ENCODE measurements at regions not wholly inside any gene's neighbourhood (a gene's known extent, or its start where the extent isn't known, plus 50 kb on each side); places are given as distances from the start of the nearest gene placed in this dataset.
"Not testable (repeated sequence)": the region's sequence is repeated elsewhere in the genome, so short reads cannot be mapped to it uniquely, and the experiment has no call there.

DNA sequence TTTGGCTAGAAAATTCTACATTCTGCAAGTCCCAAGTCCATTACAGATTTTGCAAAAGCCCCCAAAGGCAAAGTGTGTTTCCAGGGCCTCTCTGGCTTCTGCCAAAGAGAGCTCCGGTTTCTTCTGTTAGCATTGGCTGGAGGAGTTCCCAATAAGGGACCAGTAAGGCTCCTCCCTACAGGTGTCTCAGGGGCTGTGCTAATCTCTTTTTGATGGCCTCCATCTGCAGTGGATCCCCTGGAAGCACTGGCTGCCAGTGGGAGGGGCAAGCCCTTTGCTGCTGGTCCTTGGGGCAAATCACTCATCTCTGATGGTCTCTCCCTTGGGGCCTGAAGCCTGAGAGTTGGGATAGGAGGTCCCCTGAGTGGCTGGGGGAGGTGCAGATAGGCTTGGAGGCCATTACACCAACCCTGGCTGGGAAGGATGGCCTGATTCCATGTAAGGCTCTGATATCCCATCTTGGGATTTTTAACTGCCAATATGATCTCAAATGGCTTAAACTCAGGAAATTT, 89.1 kb upstream of the USP24 start:
- DNase-seq = no peak

DNA sequence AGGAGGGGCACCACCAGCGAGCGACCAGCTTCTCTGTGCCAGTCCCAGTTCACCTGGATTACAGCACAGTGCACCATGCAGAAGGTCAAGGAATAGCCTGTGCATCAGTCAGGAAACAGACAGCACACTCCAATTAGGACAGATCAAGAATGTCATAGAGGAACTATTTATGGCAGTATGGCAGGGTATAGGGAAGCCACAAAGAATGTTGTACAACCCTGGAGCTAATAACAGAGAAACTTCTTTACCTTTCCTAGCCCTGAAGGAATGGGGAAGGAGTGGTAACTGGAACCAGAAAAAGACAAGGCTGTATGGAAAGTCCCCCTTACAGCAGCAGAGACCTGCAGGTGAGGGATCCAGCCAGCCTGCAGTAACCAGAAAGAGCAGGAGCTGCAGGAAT, 87.8 kb upstream of the USP24 start:
- no peak for DNase-seq

GRCh38 chr1:55301912-55302311, 86.7 kb upstream of the USP24 start:
- no peak for DNase-seq

GRCh38 chr1:55300975-55301374, 85.8 kb upstream of the USP24 start:
- DNase-seq = no peak

GRCh38 chr1:55298167-55298894, 83.2 kb upstream of the USP24 start:
- DNase-seq = no peak

- DNase-seq = not testable (repeated sequence)
These were observed 81.1 kb upstream of the USP24 start for GRCh38 chr1:55296247-55296646.

GRCh38 chr1:55289614-55290013, 74.5 kb upstream of the USP24 start:
- DNase-seq = peak; percentile 71

DNA sequence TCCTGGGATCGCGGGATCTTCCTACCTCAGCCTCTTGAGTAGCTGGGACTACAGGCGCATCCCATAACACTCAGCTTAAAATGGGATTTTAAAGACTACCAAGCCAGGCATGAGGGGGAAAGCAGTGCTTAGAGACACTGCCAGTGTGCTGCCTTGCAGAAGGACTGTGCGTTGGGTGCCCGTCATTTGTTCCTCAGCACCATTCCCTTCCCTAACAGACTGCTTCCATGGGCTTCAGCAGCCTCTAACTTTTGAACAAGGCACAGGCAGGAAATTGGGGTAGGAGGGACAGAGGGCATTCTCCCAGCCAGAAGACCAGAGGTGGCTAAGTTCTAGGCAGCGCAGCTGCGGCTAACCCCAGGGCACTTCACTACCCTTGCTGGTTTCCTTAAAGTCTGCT, 73.9 kb upstream of the USP24 start:
- DNase-seq = no peak

GRCh38 chr1:55288245-55288644, 73.1 kb upstream of the USP24 start:
- DNase-seq = no peak

DNA sequence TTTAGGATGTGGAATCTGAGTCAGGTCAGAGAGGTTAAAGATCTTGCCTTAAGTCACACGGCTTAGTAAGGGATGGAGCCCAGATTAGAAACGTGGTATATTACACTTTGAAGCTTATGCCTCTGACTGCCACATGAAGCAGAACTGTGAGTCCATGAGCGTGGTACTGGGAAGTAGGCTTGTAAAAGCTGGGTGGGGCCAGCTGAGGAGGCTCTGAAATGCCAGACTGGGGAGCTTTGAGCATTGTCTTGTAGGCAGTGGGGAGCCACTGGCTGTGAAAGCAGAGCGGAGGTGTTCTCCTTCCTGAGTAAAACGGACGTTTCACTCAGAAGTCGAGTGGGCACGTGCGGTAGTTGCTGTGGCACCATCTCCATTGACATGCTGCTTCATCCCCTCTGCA, 72.6 kb upstream of the USP24 start:
- DNase-seq = no peak

GRCh38 chr1:55286856-55287602, 71.9 kb upstream of the USP24 start:
- no peak for DNase-seq

DNA sequence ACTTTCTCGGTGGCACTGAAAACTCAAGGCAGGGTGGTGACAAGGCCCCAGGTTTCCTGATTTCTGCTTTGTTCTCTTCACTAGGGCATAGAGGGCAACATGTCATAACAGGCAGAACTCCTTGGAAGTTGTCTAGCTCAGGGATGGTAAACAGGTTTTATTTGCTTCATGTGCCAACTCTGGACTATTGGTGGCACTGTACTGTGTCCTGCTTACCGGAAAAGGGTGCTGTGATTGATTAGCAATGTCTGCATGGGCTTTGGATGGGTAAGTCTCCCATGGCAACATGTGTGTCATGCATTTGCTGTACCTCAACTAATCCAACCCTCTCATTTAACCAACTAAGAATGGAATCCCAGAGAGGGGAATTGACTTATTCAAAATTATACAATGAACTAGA, 70.7 kb upstream of the USP24 start:
- no peak for DNase-seq

DNA sequence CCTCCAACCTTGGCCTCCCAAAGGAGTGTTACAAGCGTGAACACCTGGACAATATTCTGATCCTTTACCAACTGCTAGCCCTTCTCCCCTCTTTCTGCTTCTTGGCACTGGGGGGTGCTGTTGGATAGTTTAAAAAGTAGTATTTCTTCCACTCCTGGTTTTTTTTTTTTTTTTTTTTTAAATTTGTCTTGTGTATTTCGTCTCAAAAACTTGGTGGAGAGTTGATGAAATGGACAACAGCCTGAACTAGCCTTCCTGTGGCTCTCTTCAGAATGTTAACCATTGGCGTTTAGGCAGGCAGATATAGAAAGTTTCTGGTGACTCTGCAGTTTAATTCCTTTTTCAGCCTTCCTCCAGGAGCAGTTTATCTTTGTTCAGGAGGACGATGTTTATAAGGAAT, 69.7 kb upstream of the USP24 start:
- DNase-seq = no peak

DNA sequence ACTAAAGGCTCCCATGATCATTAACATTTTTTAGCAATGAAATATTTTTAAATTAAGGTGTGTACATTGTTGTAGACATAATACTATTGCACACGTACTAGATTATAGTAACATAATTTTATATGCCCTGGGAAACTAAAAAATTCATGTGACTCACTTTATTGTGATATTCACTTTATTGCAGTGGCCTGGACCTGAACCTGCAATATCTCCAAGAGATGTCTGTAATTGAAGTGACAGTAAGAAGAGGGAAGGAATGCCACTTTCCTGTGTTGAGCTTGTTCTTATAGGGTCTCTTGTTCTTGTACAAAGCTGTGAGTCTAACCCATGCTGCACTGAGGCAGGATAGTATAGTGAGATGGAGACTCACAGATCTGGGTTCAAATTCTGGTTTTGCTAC, 66.9 kb upstream of the USP24 start:
- DNase-seq = no peak

DNA sequence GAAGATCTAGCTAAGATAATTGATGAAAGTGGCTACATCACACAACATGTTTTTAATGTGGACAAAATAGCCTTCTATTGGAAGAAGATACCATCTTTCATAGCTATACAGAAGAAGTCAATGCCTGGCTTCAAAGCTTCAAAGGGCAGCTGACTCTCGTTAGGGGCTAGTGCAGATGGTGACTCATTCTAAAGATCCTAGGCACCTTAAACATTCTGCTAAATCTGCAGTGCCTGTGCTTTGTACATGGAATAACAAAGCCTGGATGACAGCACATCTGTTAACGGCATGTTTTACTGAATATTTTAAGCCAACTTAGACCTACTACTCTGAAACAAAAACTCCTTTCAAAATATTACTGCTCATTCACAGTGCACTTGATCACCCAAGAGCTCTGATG, 65.6 kb upstream of the USP24 start:
- DNase-seq = peak; percentile 72

DNA sequence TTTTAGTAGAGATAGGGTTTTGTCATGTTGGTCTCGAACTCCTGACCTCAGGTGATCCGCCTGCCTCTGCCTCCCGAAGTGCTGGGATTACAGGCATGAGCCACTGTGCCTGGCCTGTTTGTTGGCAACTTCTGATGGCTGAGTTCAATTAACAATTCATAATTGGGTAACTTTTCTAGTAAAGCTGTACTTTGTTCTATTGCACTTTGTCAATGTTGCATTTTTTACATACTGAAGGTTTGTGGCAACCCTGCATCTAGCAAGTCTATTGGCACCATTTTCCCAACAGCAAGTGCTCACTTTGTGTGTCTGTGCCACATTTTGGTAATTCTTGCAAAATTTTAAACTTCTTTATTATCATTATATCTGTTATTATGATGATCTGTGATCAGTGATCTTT, 64.5 kb upstream of the USP24 start:
- DNase-seq = no peak

GRCh38 chr1:55278378-55278777, 63.2 kb upstream of the USP24 start:
- DNase-seq = no peak

GRCh38 chr1:55277377-55278130, 62.4 kb upstream of the USP24 start:
- peak; percentile 90 for DNase-seq

GRCh38 chr1:55276671-55277376, 61.7 kb upstream of the USP24 start:
- no peak for DNase-seq

DNA sequence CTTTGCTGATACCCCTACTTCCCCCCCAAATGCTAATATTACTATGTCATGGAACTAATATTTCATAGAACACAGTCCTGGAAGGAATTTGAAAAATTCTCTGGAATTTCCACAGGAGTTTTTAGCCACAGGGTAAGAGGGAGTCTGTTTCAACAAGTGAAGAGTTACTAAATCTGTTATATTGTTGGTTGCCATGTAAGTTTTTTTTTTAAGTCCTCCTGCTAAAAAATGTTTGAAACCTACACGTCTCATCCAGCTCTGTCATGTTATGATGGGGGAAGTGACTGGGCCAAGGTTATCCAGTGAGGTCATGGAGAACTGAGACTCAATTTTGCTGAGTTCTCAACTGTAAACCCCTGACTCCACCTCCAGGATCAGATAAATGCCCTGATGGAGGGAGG, 60.8 kb upstream of the USP24 start:
- DNase-seq = no peak

DNA sequence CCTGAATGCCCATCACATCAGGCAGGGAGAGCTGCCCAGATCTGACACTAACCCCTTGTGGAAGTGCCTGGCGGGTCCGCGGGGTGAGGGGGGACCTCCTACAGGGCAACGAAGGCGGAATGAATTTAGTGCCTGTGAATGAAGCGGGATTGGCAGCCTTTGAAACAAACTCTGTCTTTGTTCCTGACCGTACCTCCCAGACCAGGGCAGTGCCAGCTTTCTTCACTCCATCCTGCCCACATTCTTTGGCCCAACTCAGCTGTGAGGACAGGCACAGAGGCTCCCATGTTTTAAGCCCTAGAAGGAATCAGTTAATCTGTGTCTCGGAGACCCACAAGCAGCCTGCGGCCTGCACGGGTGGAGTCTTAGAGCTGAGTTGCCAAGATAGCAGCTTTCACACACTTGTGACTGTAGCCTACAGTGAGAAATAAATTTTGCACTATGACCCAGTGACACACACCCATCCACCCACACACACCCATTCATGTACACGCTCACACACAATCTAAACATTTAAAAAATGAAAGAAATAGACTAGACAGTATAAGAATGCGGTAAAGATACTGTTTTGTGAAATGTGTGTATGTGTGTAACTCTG, 60.1 kb upstream of the USP24 start:
- no peak for DNase-seq

GRCh38 chr1:55272994-55273393, 57.8 kb upstream of the USP24 start:
- DNase-seq = peak; percentile 68
